ENCODE measurements at regions not wholly inside any gene's neighbourhood (a gene's known extent, or its start where the extent isn't known, plus 50 kb on each side); places are given as distances from the start of the nearest gene placed in this dataset.
A peak's percentile ranks its signal among the peaks of the same experiment; 100 is the strongest.

DNA sequence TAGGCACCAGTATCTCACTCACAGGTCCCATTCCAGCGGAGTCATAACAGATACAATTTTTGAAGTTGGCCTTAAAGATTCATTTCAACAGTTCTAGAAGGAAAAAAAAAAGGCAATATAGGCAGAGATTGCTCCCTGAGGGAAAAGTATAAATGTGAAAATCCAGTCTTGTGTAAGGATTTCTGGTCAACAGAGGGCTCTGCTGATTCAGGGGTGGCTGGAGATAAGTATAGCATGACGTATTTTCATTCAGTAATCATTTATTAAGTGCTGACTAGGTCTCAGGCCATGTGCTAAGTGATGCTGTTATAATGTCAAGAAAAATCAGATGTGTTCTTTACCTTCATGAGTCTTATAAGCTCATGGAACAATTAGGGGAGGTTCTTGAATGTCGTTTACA, 377.3 kb upstream of the MEF2C start:
- FAIRE-seq, result no peak
- peaks cover 3% of the 10 kb centered on the region for H3K27me3 Mint-ChIP-seq (ENCODE audit: low read depth, unreplicated experiment)
- peaks cover 4% of the 10 kb centered on the region for H3K4me1 ChIP-seq (ENCODE audit: insufficient read depth, low read length)

DNA sequence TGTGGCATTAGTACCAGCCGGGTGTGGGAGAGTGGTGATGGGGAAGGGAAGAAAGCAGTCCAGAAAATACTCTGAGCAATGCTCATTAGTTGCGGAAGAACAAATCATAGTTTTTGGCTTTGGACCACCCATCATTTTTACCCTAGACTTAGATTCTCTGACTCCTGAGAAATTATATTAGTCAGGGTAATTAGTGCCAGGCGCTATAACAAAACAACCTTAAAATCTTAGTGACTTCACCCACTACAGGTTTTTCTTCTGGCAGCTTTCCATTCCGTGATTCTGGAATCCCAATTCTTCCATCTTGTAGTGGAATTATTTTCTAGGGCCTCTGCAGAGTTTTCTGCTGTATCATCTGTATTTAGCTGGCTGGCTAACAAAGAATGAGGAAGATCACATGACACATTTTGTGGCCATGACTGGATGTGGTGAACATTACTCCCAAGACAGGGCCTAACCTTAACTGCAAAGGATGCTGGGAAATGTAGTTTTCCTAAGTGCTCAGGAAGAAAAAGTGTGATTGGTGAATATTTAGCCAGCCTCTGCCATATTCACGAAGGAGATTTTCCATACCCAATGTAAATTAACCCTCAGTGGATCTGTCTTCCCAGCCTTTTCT, 373.0 kb upstream of the MEF2C start:
- Histone ChIP-seq H4K20me1 (ENCODE audit: insufficient read depth, low read length) (no peaks in the 10 kb centered on the region), H3K4me2 (ENCODE audit: low read length) (no peak overlapping the region), H3K9me3 (ENCODE audit: insufficient read depth, low read depth, low read length) (no peaks in the 10 kb centered on the region), H2AFZ (ENCODE audit: low read depth, low read length) (no peak overlapping the region), H3K36me3 (ENCODE audit: insufficient read depth, low read length) (no peaks in the 10 kb centered on the region), H3K79me2 (ENCODE audit: insufficient read depth, low read length) (no peaks in the 10 kb centered on the region), H3K27me3 (ENCODE audit: insufficient read depth, low read length) (no peaks in the 10 kb centered on the region), H3K4me3 (ENCODE audit: insufficient read depth, low read depth, low read length) (no peak overlapping the region), H3K4me1 (ENCODE audit: insufficient read depth, low read length) (no peaks in the 10 kb centered on the region), H3K27ac (ENCODE audit: low read depth, low read length) (no peak overlapping the region), H3K9ac (ENCODE audit: low read length) (no peak overlapping the region)
- TF ChIP-seq, protein P1, sequence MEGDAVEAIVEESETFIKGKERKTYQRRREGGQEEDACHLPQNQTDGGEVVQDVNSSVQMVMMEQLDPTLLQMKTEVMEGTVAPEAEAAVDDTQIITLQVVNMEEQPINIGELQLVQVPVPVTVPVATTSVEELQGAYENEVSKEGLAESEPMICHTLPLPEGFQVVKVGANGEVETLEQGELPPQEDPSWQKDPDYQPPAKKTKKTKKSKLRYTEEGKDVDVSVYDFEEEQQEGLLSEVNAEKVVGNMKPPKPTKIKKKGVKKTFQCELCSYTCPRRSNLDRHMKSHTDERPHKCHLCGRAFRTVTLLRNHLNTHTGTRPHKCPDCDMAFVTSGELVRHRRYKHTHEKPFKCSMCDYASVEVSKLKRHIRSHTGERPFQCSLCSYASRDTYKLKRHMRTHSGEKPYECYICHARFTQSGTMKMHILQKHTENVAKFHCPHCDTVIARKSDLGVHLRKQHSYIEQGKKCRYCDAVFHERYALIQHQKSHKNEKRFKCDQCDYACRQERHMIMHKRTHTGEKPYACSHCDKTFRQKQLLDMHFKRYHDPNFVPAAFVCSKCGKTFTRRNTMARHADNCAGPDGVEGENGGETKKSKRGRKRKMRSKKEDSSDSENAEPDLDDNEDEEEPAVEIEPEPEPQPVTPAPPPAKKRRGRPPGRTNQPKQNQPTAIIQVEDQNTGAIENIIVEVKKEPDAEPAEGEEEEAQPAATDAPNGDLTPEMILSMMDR (IDR thresholded peaks at IDR 0.05; ENCODE audit: insufficient read depth, low read depth, low read length), result no peak
- TF ChIP-seq EZH2 (IDR thresholded peaks at IDR 0.05; ENCODE audit: insufficient read depth, low read length), result no peak
- Mint-ChIP-seq H3K36me3 (ENCODE audit: low read depth, unreplicated experiment) (no peaks in the 10 kb centered on the region), H3K9me3 (ENCODE audit: unreplicated experiment) (no peaks in the 10 kb centered on the region), H3K27me3 (ENCODE audit: low read depth, unreplicated experiment) (no peaks in the 10 kb centered on the region), H3K4me1 (ENCODE audit: low read depth, unreplicated experiment) (no peaks in the 10 kb centered on the region), H3K27ac (ENCODE audit: unreplicated experiment) (no peak overlapping the region), H3K4me3 (ENCODE audit: unreplicated experiment) (no peak overlapping the region)
- peak; percentile 55 for FAIRE-seq
- peak; percentile 77 for DNase-seq (ENCODE audit: low read depth)

More for the DNA sequence above, 377.3 kb upstream of the MEF2C start:
- Histone ChIP-seq H3K27ac (ENCODE audit: low read depth, low read length) (no peak overlapping the region), H3K27me3 (ENCODE audit: insufficient read depth, low read length) (no peaks in the 10 kb centered on the region), H3K36me3 (ENCODE audit: insufficient read depth, low read length) (no peaks in the 10 kb centered on the region), H3K9ac (ENCODE audit: low read length) (no peak overlapping the region), H2AFZ (ENCODE audit: low read depth, low read length) (no peak overlapping the region), H3K4me2 (ENCODE audit: low read length) (no peak overlapping the region), H3K9me3 (ENCODE audit: insufficient read depth, low read depth, low read length) (no peaks in the 10 kb centered on the region), H3K4me3 (ENCODE audit: insufficient read depth, low read depth, low read length) (no peak overlapping the region), H4K20me1 (ENCODE audit: insufficient read depth, low read length) (no peaks in the 10 kb centered on the region), H3K79me2 (ENCODE audit: insufficient read depth, low read length) (no peaks in the 10 kb centered on the region)
- DNase-seq (ENCODE audit: low read depth), result peak; percentile 25
- Mint-ChIP-seq H3K4me1 (ENCODE audit: low read depth, unreplicated experiment) (peaks cover 6% of the 10 kb centered on the region), H3K4me3 (ENCODE audit: unreplicated experiment) (no peak overlapping the region), H3K27ac (ENCODE audit: unreplicated experiment) (peak overlapping the region; percentile 1), H3K36me3 (ENCODE audit: low read depth, unreplicated experiment) (no peaks in the 10 kb centered on the region), H3K9me3 (ENCODE audit: unreplicated experiment) (no peaks in the 10 kb centered on the region)
- no peak for TF ChIP-seq EZH2 (IDR thresholded peaks at IDR 0.05; ENCODE audit: insufficient read depth, low read length)
- TF ChIP-seq, protein P1 (IDR thresholded peaks at IDR 0.05; ENCODE audit: insufficient read depth, low read depth, low read length), result no peak

DNA sequence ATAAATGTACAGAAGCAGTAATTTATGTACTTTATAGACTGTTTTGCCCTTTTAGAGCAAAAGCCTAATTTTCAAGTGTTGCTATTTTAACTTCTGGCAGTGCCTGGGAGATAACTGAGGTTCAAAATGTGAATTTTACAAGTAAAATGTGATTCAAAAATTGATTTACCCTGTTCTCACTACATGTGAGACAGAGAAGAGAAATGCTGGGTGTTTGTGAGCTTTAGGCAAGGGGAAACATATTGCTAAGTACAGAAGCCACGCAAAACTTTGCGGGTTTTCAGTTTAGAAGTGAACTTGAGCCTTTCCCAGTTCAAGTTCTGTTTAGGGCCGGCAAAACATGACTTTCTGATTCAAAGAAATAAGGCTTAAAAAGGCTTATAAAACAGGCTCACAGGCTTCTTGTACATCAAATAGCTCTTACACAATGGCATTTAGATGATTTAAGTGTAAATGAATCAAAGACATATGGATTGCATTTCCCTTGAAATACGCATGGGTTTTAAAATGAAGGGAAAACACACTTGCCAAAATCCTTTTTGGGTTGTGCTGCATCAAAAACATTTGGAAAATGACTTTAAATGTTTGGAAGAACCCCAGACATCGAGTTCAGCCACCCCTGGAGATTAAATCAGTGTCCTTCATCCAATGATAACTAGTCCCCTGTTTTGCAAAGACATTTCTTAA, 370.8 kb upstream of the MEF2C start:
- Histone ChIP-seq H3K27me3 (ENCODE audit: insufficient read depth, low read length) (no peaks in the 10 kb centered on the region), H3K4me1 (ENCODE audit: insufficient read depth, low read length) (no peaks in the 10 kb centered on the region), H3K27ac (ENCODE audit: low read depth, low read length) (no peak overlapping the region), H3K36me3 (ENCODE audit: insufficient read depth, low read length) (no peaks in the 10 kb centered on the region), H3K79me2 (ENCODE audit: insufficient read depth, low read length) (no peaks in the 10 kb centered on the region), H3K4me2 (ENCODE audit: low read length) (no peak overlapping the region), H3K4me3 (ENCODE audit: insufficient read depth, low read depth, low read length) (no peak overlapping the region), H4K20me1 (ENCODE audit: insufficient read depth, low read length) (no peaks in the 10 kb centered on the region), H3K9ac (ENCODE audit: low read length) (no peak overlapping the region), H3K9me3 (ENCODE audit: insufficient read depth, low read depth, low read length) (no peaks in the 10 kb centered on the region), H2AFZ (ENCODE audit: low read depth, low read length) (no peak overlapping the region)
- Mint-ChIP-seq H3K4me1 (ENCODE audit: low read depth, unreplicated experiment) (no peaks in the 10 kb centered on the region), H3K27me3 (ENCODE audit: low read depth, unreplicated experiment) (no peaks in the 10 kb centered on the region), H3K4me3 (ENCODE audit: unreplicated experiment) (no peak overlapping the region), H3K36me3 (ENCODE audit: low read depth, unreplicated experiment) (no peaks in the 10 kb centered on the region), H3K9me3 (ENCODE audit: unreplicated experiment) (no peaks in the 10 kb centered on the region), H3K27ac (ENCODE audit: unreplicated experiment) (no peak overlapping the region)
- no peak for DNase-seq (ENCODE audit: low read depth)
- TF ChIP-seq, protein P1 (IDR thresholded peaks at IDR 0.05; ENCODE audit: insufficient read depth, low read depth, low read length), result no peak
- TF ChIP-seq EZH2 (IDR thresholded peaks at IDR 0.05; ENCODE audit: insufficient read depth, low read length), result no peak
- no peak for FAIRE-seq
